NCI-H2227 (cell line): ENCODE measurements at regions not wholly inside any gene's neighbourhood (a gene's known extent, or its start where the extent isn't known, plus 50 kb on each side); places are given as distances from the start of the nearest gene placed in this dataset.
A peak's percentile ranks its signal among the peaks of the same experiment; 100 is the strongest.

ENCODE experiments used
- DNase-seq: peaks from one replicate; lab custom pipeline; 2025; ENCODE audit not compliant: unreplicated experiment; lab: John Stamatoyannopoulos, UW

DNA sequence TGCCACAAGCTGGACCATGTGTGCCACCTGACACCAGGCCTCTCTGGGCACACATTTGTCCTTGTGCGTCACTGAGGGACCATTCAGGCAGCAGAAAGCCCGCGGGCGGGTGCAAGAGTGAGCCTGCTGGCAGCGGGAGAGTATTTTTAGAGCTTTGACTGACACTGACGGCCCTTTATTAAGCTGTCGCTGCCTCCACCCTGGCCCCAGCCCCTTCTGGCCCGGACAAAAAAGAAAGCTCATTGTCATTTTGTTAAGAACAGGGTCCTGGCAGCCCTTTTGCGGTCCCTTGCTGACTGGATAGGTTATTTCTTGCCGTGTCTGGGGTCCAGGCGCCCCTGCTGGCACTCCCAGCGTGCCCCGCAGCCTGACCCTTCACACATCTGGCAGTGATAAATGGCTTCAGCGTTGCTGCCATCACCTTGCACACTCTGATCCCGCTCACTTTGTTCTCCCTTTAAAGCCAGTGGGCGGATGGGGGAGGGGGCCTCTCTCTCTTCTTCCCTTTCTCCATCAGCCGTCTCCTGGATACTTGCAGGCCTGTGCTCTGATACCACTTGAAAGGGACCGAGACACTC is 78.4 kb upstream of the NKD1 start:
- peak; percentile 55 for DNase-seq

DNA sequence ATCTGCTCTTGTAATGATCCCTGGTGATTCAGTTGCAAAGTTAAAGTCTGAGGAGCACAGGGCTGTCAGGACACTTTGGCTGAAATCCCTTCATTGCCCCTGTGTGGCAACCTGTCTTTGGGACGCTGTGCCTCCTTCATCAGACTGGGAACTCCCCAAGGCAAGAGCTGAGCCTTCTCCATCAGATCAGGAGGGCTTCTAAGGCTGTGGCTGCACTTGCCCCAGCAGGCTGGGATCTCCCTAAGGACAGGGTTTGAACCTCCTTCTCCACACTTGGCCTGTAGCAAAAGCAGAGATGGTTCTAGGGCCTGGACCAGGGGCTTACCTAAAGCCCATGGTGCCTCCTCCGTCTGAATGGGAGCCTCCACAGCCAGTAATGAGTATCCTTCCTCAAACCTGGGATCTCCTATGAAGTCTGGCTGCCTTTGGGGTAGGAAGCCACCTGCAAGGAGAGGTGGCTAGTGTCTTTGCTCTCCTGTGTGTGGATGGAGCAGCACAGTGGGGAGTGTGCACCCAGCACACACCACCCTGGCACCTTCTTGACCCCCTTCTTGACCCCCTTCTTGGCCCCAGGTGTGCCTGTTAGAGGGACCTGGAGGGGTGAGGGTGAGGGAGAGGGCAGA is 79.0 kb upstream of the NKD1 start:
- DNase-seq: no peak

DNA sequence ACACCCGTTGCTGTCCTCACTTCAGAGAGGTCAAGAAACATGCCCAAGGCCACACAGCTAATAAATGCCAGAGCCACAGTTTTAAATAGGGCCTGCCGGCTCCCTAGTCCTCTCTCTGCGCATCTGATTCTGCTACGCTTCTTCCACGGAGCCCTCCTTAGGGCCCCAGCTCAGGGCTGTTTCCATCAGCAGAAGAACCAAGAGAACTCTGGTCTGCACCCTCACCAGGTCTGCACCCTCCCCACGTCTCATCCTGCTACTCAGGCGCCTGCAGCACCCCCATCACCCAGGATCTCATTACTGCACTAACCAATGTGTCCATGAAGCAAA is 79.5 kb upstream of the NKD1 start:
- no peak for DNase-seq

DNA sequence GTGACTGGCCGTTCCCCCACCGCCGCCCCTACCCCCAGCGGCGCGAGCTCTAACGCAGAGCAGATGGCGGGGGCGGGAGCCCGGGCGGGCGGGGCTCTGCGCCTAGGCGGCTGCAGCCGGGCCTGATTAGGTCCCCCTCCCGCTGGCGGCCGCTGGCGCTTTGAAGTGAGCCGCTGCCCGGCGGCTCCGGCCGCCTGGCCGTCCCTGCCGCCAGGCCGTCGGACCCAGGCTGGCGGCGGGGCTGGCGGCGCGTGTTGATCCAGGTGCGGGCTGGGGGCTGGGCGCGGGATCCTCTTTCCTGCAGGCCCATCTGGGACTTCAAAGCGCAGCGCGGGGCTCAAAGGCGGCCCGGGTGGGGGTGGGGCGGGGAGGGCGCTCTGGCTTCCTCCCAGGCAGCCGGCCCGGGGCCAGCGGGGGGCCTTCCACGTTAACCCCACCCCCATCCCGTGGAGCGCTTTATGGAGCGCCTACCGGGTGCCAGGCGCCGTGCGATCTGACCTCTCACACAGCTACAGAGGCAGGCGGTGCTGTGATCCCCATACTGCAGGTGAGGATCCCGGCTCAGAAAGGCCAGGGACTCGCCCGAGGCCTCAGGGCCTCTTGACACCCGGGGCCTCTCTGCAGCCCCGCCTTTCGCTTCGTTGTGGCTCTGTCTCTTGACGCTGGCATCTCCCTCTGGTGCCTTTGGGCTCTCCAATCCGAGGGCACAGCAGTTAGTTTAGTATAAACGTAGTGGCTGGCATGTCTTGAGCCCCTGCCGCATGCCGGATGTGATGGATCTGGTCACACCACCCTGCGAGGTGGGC is 80.0 kb upstream of the NKD1 start:
- peak; percentile 62 for DNase-seq

DNA sequence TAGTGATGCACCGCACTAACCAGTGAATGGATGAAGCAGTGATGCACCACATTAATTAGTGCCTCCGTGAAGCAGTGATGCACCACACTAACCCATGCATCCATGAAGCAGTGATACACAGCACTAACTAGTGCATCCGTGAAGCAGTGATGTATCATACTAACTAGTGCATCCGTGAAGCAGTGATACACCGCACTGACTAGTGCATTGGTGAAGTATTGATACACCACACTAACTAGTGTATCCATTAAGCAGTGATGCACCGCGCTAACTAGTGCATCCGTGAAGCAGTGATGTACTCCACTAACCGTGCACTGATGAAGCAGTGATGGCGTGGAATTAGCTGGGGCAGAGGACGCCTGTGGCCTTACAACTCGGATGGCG is 80.6 kb upstream of the NKD1 start:
- DNase-seq: no peak

DNA sequence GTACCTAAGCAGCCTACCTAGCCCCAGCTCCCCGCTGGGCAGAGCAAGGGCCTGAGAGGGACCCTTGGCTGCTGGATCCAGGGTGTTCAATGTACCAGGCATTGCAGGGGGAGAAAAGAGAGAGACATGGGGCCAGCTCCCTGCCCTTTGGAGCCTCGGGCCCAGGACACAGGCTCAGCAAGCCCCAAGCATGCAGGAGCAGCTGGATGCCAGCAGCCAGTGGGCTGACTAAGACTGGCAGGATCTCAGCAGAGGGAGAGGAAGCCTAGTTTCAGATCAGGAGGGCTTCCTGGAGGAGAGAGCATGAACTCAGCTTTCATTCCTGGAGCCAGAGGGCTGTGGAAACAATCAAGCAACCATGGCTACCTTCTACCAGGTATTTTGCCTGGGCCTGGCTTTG is 82.0 kb upstream of the NKD1 start:
- no peak for DNase-seq

DNA sequence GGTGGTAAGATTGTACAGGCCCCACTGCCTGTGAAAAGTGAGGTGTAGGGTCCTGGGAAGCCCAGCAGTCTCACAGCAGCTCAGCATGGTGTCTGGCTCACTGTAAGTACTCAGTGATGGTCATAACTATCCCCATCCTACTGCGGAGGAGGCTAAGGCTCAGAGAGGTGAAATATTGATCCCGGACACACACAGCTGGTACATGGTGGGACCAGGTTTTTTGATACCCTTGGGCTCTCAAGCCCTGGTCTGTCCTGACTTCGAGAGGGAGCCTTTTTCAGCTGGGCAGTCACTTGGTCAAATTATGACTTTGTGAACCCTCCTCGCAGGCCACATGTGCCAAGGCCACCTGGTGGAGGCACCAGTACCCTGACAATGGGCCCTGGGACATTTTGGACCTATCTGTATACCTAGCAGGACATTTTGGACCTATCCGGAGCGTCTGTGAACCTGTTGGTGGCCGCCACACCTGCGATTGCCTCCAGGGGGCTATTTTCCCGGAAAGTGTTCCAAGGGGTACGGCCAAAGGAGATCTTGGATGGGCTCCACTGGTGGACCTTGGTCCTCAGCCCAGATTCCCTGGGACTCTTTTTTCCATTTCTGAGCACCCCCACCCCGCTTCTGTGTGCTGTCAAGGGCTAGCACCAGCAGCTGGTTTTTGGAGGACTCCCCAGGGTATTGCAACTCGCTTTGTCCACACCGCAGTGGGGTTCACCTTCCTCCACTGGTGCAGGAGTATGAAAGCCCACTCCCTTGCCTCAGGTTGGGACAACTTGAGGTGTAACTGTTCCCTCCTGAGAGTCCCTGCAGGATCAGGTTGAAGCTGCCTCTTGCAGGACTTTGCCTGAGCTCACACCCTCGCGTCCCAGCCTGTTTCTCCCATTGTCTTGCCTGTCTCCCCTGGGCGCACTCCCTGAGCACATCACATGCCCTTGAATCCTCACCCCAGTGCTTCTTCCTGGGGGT is 83.6 kb upstream of the NKD1 start:
- DNase-seq: no peak

DNA sequence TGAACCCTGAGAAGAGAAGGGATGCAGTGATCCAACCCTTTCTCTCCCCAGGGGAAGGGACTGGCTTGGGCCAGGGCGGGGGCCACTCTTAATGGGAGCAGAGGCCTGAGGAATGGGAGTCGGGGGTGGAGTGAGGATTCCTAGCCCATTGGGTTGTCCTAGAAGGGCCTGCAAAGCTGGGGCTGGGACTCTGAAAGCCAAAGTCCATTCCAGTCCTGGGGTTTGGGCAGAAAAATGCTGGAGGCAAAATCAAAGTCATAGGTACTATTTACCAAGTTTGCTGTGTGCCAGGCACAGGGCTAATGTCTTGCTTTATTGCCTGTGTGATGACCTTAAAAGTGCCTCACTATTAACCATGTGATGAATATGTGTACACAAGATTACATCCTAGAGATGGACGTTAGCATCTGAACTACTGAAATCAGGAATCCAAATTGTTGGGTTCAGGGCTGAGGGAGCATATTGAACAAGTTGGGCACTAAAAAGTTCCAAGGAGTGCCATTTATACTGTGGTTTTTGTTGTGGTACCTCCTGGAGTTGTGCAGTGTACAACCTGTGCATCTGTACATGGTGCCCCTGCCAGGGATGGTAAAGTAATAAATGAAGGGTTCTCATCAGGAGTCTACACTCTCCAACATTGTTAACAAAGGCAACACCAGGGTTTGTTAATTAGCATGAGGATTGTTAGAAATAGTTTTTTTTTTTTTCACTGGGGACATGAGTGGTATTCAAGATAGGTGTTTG is 84.4 kb upstream of the NKD1 start:
- DNase-seq: no peak

DNA sequence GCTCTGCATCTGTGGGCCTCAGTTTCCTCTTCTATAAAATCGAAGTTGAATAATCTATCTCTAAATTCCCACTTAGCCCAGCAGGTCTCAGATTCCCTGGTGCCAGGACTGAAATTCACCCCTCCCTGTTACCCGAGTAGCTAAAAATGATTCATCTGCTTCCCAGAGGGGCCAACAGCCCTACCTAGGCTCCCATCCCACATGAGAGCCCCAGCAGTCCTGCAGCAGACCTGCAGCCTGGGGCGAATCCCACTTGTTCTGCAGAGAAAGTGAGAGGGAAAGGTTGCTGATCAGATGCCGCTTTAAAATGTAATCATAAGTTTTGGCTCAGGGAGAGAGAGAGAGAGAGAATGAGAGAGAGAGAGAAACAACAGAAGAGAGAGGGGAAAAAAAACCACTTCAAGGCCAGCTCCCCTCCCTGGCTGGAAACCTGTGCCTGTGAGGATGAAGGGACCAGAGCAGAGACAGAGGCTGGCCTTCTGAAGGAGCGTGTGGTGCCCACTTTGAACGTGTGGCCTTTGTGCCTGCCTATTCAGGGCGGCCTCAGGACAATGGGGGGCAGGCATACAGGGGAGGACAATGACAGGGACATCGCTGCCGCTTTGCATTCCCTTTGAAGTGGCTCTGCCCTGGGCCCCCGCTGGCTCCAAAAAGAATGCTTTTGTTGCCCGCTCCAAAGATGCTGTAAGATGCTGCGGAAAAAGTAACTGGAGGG is 85.2 kb upstream of the NKD1 start:
- no peak for DNase-seq

DNA sequence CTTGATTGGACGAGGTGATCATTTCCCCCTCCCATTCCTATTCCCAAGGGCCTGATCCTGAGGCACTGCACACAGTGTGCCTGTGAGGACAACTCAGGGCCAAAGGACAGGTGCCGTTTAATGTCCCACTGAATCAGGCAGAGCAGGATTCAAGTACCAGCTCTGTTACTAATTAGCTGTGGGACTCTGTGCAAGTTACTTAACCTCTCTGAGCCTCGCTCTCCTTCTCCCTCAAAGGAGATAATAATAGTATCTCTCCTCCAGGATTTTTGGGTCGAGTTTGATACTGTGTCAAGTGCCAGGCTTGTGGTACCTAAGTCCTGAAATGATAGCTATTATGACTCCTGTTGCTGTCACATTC is 86.8 kb upstream of the NKD1 start:
- DNase-seq: no peak

DNA sequence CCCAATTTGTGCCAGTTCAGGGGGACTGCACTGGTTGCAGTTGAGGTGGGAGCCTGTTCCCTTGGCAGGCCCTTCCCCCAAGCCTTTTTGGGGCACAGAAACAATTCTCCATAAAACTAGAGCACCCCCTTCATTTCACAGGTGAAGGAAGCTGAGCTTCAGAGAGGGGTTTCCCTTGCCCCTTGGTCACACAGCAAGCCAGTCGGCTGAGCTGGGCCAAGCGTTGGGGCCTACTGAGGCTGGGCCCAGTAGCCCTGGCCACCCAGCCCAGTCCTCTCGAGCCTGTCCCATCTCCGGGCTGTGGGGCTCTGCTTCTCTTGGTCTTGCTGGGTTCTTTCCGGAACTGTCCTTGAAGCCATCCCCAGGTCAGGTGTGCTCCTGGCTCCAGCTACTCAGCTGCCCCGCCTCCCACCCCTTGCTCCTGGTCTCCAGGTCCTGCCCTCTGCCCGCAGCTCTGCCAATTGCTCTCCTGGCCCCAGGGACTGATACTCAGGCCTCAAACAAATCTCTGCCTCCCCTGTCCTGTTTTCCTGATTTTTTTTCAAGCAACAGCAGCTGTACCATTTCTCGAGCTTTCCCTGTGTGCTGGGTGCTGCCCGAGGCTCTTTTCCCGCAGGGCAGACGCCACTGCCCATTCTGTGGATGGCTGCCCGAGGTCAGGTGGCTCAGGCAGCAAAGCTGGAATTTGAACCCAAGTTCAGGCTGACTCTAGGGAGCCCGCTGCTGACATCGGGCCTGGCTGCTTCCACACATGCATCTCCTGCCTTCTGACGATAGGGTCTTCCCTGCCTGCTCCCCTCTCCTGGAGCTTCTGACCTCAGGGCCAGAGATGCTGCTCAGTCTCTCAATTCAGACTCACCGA is 87.4 kb upstream of the NKD1 start:
- no peak for DNase-seq

DNA sequence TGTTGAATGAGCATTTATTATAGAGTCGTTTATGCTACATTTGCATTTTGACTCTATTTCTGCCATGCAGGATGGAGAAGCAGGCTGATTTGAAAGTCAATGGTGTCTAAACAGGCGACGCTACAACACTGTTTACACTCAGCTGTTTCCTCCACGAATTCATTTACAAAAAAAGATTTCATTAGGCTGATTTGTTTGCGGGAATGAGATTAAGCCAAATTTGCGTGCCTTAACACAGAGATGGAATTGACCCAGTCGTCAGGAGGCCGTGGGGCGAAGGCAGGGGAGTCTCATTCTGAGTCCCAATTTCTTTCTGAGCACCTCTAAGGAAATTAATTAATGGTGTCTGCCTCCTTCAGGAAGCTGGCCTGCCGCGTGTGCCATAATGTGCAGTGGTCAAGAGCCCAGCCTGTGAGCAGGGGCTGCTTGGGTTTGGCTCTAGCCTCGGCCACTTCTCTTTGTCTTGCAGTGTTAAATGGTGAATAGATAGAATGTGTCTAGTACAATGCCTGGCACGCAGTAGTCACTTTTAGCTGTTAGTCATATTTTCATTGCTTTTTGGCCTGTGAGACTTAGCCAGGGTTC is 88.6 kb upstream of the NKD1 start:
- DNase-seq: no peak

DNA sequence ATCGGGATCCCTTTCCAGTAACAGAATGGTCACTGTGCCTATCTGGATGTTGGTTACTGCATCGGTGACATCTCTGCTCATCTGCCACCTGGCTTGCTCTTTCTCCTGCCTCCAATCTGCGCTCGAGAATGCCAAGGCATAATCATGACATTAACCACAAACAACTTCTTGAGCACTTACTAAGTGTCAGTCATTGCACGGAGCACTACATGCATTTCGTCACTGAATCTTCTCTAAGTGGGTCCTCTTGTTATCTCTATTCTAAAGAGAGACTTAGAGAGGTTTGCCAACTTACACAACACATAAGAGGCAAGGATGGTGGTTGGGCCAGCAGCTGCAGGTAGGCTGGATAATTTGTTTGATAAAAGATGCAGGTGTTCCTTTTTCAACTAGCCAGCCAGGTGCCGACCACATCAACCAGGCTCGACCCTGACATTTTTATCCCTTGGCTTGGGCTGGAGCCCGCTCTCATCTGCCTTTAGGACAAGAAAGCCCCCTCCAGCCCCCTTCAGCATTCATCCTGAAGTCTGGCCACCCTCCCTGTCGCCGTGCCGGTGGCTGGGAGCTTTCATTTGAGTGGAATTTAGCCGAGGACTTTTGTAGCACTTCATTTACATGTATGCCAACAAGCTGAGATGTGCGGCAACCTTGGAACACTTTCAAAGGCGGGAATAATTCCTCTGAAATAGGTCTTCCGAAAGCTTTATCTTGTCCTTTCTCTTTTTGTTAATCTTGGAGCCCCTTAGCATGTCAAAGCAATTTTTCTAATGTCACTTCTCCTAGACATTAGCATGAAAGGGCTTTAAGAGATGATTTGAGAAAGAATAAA is 89.3 kb upstream of the NKD1 start:
- DNase-seq: no peak

DNA sequence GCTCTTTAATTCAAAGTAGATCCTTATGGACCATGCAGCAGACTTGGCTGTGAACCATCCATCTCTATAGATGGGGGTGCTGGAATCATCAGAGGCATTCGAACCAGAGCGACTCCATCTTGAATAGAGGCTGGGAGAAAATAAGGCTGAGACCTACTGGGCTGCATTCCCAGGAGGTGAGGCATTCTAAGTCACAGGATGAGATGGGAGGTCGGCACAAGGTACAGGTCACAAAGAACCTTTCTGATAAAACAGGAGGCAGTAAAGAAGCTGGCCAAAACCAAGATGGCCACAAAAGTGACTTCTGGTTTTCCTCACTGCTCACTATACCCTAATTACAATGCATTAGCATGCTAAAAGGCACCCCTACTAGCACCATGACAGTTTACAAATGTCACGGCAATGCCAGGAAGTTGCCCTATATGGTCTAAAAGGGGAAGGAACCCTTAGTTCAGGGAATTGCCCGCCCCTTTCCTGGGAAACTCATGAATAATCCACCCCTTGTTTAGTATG is 89.2 kb upstream of the BRD7 start:
- no peak for DNase-seq

DNA sequence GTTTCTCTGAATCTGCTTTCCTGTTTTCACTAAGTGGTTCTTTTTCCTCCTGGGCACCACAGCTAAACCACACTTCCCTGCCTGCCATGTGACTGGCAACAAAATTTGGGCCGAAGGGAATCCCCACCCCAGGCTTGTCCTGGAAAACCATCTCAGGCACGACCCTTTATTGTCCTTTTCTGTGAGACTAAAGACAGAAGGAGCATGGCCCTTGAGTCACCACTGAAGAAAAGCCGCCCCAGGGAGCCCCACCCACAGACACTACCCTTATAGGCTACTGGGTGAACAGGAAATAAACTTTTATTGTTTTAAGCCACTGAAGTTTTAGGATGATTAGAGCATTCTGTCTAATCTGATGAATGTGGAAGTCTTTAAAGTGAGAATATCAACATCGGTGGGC is 88.6 kb upstream of the BRD7 start:
- DNase-seq: no peak

DNA sequence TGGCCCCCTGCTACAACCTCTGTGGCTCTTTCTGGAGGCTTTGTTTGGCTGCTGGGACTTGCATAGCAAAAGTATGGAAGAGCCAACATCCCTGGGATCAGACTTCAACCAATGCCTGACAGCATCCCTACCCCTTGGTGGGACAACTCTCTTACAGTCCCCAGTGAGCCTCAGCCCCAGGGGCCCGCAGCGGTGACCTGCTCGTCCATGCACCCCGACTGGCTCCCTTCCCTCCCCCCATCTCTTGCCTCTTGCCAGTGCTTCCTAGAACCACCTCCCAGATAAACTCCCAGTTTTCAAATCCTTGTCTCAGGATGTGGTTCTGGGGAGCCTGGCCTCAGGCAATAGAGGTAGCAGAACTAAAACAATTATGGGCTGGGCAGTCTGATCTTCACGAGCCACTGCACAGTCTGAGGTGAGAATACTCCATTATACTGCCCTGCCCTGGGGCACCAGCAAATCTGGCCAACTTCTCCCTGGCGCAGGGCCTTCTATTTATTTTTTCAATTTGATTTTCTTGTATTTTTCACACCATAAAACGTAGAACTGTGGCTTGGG is 86.6 kb upstream of the BRD7 start:
- DNase-seq: no peak

DNA sequence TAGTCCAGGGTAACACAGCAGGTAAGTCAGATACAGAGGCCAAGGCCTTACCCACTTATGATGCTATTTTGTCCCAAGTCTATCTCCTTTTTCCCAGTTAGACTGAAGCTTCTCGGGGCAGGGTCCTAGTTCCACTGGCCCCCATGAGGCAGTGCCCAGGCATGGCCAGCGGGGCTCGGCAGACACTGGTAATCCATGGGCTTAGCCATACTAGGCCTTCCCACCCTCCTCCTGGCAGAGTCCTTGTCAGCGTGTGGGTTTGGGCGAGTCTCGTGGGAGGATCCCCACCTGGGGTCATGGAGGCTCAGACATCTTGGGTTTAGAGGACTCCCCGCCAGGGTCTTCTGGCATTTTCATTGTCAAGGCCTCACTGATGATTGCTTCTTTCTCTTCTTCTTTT is 84.7 kb upstream of the BRD7 start:
- DNase-seq: no peak
